HAP-1 (cell line): ENCODE measurements at regions not wholly inside any gene's neighbourhood (a gene's known extent, or its start where the extent isn't known, plus 50 kb on each side); places are given as distances from the start of the nearest gene placed in this dataset.

Experiments
- DNase-seq, 2 experiments: peaks; one replicate each; pipeline ENCODE4 v3.0.0-alpha.2; 2016 to 2020; ENCODE audit warnings: low spot score in 2 of 2
- H3K27me3 ChIP-seq: fragments of 250-450 bp; sonication (Bioruptor Pico); 2 replicates; pipeline ENCODE4 v1.5.1; 2020; ENCODE audit warnings: low read depth, mild to moderate bottlenecking, moderate library complexity
- H3K36me3 ChIP-seq: fragments of 250-450 bp; sonication (Bioruptor Pico); replicated peaks from 2 replicates; pipeline ENCODE4 v1.5.1; 2020; ENCODE audit warnings: mild to moderate bottlenecking
- H3K4me1 ChIP-seq: fragments of 250-450 bp; sonication (Bioruptor Pico); 2 replicates; pipeline ENCODE4 v1.5.1; 2020; ENCODE audit warnings: mild to moderate bottlenecking
- H3K4me3 ChIP-seq: fragments of 250-450 bp; sonication (Bioruptor Pico); 2 replicates; pipeline ENCODE4 v1.5.1; 2020; ENCODE audit warnings: mild to moderate bottlenecking, moderate library complexity
- H3K9me3 ChIP-seq: fragments of 250-450 bp; sonication (Bioruptor Pico); 2 replicates; pipeline ENCODE4 v1.5.1; 2020; ENCODE audit warnings: mild to moderate bottlenecking, moderate library complexity
- in situ Hi-C: fragments of 300-500 bp; cut with MboI; formaldehyde crosslinking; loops from 3 replicates; pipeline ENCODE4 v1.14.3; 2020; ENCODE audit warnings: low sequenced_read_pairs, inconsistent platforms, mixed read lengths

- in situ Hi-C loops, result no loop called here
Measured at GRCh38 chr6:6993503-6994237, 114.1 kb upstream of the RREB1 start.

GRCh38 chr6:6994796-6995195 is 113.0 kb upstream of the RREB1 start:
- no peak for DNase-seq
- H3K36me3 ChIP-seq, result no peaks in the 10 kb centered on the region
- H3K9me3 ChIP-seq, result no peaks in the 10 kb centered on the region
- no peaks in the 10 kb centered on the region for H3K27me3 ChIP-seq
- in situ Hi-C loops, result no loop called here
- no peaks in the 10 kb centered on the region for H3K4me1 ChIP-seq
- no peak overlapping the region for H3K4me3 ChIP-seq

More at GRCh38 chr6:6993503-6994237, 114.1 kb upstream of the RREB1 start:
- DNase-seq, result no peak
- Histone ChIP-seq H3K9me3 (no peaks in the 10 kb centered on the region), H3K36me3 (no peaks in the 10 kb centered on the region), H3K4me1 (no peaks in the 10 kb centered on the region), H3K27me3 (no peaks in the 10 kb centered on the region), H3K4me3 (no peak overlapping the region)

- Histone ChIP-seq H3K36me3 (no peaks in the 10 kb centered on the region), H3K4me3 (no peak overlapping the region), H3K9me3 (no peaks in the 10 kb centered on the region), H3K27me3 (no peaks in the 10 kb centered on the region), H3K4me1 (no peaks in the 10 kb centered on the region)
- in situ Hi-C loops, result no loop called here
- DNase-seq, result no peak
Measured at GRCh38 chr6:6995328-6995727, 112.4 kb upstream of the RREB1 start.

GRCh38 chr6:6996124-6996523 is 111.6 kb upstream of the RREB1 start:
- H3K27me3 ChIP-seq, result no peaks in the 10 kb centered on the region
- DNase-seq, result no peak
- in situ Hi-C loops, result no loop called here
- H3K9me3 ChIP-seq, result no peaks in the 10 kb centered on the region
- H3K4me1 ChIP-seq, result no peaks in the 10 kb centered on the region
- no peak overlapping the region for H3K4me3 ChIP-seq
- H3K36me3 ChIP-seq, result no peaks in the 10 kb centered on the region

- Histone ChIP-seq H3K9me3 (no peaks in the 10 kb centered on the region), H3K4me3 (no peak overlapping the region), H3K36me3 (no peaks in the 10 kb centered on the region), H3K27me3 (no peaks in the 10 kb centered on the region), H3K4me1 (no peaks in the 10 kb centered on the region)
- DNase-seq, result no peak
- in situ Hi-C loops, result no loop called here
Measured at GRCh38 chr6:6997263-6998193, 110.2 kb upstream of the RREB1 start.

GRCh38 chr6:6998194-6998569 is 109.6 kb upstream of the RREB1 start:
- in situ Hi-C loops, result no loop called here
- no peak overlapping the region for H3K4me3 ChIP-seq
- H3K27me3 ChIP-seq, result no peaks in the 10 kb centered on the region
- H3K4me1 ChIP-seq, result no peaks in the 10 kb centered on the region
- no peaks in the 10 kb centered on the region for H3K36me3 ChIP-seq
- no peaks in the 10 kb centered on the region for H3K9me3 ChIP-seq
- DNase-seq, result no peak

- H3K36me3 ChIP-seq, result no peaks in the 10 kb centered on the region
- H3K4me3 ChIP-seq, result no peak overlapping the region
- H3K9me3 ChIP-seq, result no peaks in the 10 kb centered on the region
- no peaks in the 10 kb centered on the region for H3K4me1 ChIP-seq
- in situ Hi-C loops, result no loop called here
- H3K27me3 ChIP-seq, result no peaks in the 10 kb centered on the region
- no peak for DNase-seq
Measured at GRCh38 chr6:7000825-7001777, 106.7 kb upstream of the RREB1 start.

- Histone ChIP-seq H3K4me3 (no peak overlapping the region), H3K27me3 (no peaks in the 10 kb centered on the region), H3K4me1 (no peaks in the 10 kb centered on the region; the same call in none of the 2 replicates), H3K9me3 (no peaks in the 10 kb centered on the region), H3K36me3 (no peaks in the 10 kb centered on the region)
- in situ Hi-C loops, result no loop called here
- DNase-seq, result no peak
Measured at GRCh38 chr6:7003041-7003440, 104.7 kb upstream of the RREB1 start.

GRCh38 chr6:7004581-7005297 is 103.0 kb upstream of the RREB1 start:
- Histone ChIP-seq H3K36me3 (no peaks in the 10 kb centered on the region), H3K4me3 (no peak overlapping the region), H3K4me1 (peaks cover 4% of the 10 kb centered on the region), H3K9me3 (no peaks in the 10 kb centered on the region), H3K27me3 (no peaks in the 10 kb centered on the region)
- in situ Hi-C loops, result no loop called here
- DNase-seq, result no peak

GRCh38 chr6:7006515-7007191 is 101.1 kb upstream of the RREB1 start:
- H3K4me1 ChIP-seq, result peaks cover 4% of the 10 kb centered on the region
- DNase-seq, result no peak
- in situ Hi-C loops, result no loop called here
- no peaks in the 10 kb centered on the region for H3K36me3 ChIP-seq
- no peak overlapping the region for H3K4me3 ChIP-seq
- no peaks in the 10 kb centered on the region for H3K27me3 ChIP-seq
- no peaks in the 10 kb centered on the region for H3K9me3 ChIP-seq

GRCh38 chr6:7008451-7008988 is 99.2 kb upstream of the RREB1 start:
- Histone ChIP-seq H3K9me3 (no peaks in the 10 kb centered on the region), H3K4me3 (no peak overlapping the region), H3K36me3 (no peaks in the 10 kb centered on the region), H3K27me3 (no peaks in the 10 kb centered on the region), H3K4me1 (peaks cover 4% of the 10 kb centered on the region)
- peak; percentile 26 to 47 for DNase-seq
- in situ Hi-C loops, result no loop called here

GRCh38 chr6:7016226-7016625 is 91.5 kb upstream of the RREB1 start:
- H3K9me3 ChIP-seq, result no peaks in the 10 kb centered on the region
- H3K4me1 ChIP-seq, result no peaks in the 10 kb centered on the region
- no peak for DNase-seq
- H3K36me3 ChIP-seq, result no peaks in the 10 kb centered on the region
- H3K4me3 ChIP-seq, result no peak overlapping the region
- in situ Hi-C loops, result no loop called here
- no peaks in the 10 kb centered on the region for H3K27me3 ChIP-seq
